K562 (cell line): ENCODE measurements at regions not wholly inside any gene's neighbourhood (a gene's known extent, or its start where the extent isn't known, plus 50 kb on each side); places are given as distances from the start of the nearest gene placed in this dataset.

ENCODE experiments used
- POLR2AphosphoS2 ChIP-seq: IDR thresholded peaks from 2 replicates; pipeline ENCODE4 v1.6.1; 2012; ENCODE audit warnings: low read length, improper control_type of control experiment
- TF ChIP-seq, protein P1 (sequence below), 3 experiments: IDR thresholded peaks in 2 of 3; conservative IDR thresholded peaks in 1 of 3; 2 replicates each; pipeline ENCODE4 v1.5.1; 2011 to 2012; ENCODE audit warnings: low read length in 3 of 3, mild to moderate bottlenecking in 3 of 3, control low read depth in 2 of 3, improper control_type of control experiment in 1 of 3, inconsistent platforms in 1 of 3, low read depth in 1 of 3, mixed read lengths in 1 of 3, moderate library complexity in 1 of 3; ENCODE audit not compliant: insufficient read depth in 2 of 3

DNA sequence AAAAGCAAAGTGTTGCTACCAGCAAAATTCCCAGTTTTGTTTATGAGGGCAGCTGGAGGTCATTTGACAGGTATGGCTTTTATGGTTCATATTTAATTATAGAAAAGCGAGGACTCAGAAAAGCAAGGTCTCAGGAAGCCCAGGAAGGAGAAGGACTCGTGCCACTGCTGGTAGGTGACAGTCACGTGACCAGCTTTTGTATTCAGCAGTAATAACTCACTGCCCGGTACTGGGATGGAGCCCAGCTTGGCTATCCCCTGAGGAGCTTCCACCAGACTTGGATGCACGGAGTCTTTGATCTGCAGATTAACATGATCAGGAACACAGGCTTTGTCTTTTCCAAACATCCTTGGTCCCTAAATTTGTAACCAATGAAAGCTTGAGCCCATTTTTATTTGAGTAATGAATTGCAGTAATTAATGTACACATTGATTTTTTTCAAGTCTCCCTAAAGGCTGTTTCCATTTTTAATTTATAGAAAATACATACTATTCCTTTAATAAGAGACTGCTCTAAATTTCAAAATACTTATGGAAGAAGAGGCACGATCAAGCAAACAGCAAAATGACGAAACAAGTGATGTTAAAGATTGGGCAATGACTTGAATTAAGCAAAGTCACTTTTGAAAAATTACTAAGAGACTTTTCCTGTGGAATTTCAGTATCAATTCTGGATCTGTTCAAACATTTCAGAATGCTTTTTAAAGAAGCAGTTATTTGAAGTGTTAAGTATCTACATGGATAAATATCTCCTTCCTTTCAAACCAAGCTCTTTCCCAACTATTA lies 251.7 kb upstream of the HNRNPA3 start:
- TF ChIP-seq, protein P1, sequence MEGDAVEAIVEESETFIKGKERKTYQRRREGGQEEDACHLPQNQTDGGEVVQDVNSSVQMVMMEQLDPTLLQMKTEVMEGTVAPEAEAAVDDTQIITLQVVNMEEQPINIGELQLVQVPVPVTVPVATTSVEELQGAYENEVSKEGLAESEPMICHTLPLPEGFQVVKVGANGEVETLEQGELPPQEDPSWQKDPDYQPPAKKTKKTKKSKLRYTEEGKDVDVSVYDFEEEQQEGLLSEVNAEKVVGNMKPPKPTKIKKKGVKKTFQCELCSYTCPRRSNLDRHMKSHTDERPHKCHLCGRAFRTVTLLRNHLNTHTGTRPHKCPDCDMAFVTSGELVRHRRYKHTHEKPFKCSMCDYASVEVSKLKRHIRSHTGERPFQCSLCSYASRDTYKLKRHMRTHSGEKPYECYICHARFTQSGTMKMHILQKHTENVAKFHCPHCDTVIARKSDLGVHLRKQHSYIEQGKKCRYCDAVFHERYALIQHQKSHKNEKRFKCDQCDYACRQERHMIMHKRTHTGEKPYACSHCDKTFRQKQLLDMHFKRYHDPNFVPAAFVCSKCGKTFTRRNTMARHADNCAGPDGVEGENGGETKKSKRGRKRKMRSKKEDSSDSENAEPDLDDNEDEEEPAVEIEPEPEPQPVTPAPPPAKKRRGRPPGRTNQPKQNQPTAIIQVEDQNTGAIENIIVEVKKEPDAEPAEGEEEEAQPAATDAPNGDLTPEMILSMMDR (IDR thresholded peaks at IDR 0.05 in 2 of 3, conservative IDR thresholded peaks at IDR 0.05 in 1 of 3; ENCODE audit: insufficient read depth in 2 of 3, low read depth in 1 of 3, low read length in 3 of 3) = no peak
- no peak for TF ChIP-seq POLR2AphosphoS2
